HEK293T (cell line): ENCODE measurements at regions not wholly inside any gene's neighbourhood (a gene's known extent, or its start where the extent isn't known, plus 50 kb on each side); places are given as distances from the start of the nearest gene placed in this dataset.

Source experiments
- CTCF ChIA-PET: fragments of 350-600 bp; formaldehyde crosslinking; extraction: SDS; loops from one replicate; lab custom pipeline; 2021; ENCODE audit warnings: antibody characterized with exemption, inconsistent platforms; lab: Yijun Ruan, JAX
- POLR2A ChIA-PET: fragments of 350-600 bp; formaldehyde crosslinking; extraction: SDS; loops from one replicate; lab custom pipeline; 2020; ENCODE audit warnings: antibody characterized with exemption, inconsistent platforms; lab: Yijun Ruan, JAX
- DNase-seq: peaks from one replicate; pipeline ENCODE4 v3.0.0; 2012; ENCODE audit warnings: mixed read lengths; ENCODE audit errors: extremely low spot score
- ARNT ChIP-seq: fragments of 450-650 bp; IDR thresholded peaks from 2 replicates; pipeline ENCODE4 v1.6.1; 2017; ENCODE audit warnings: mild to moderate bottlenecking
- BHLHE40 ChIP-seq: fragments of 450-650 bp; IDR thresholded peaks from 2 replicates; pipeline ENCODE4 v1.6.1; 2016; ENCODE audit warnings: mild to moderate bottlenecking, moderate library complexity, borderline replicate concordance
- CTBP1 ChIP-seq: fragments of 450-650 bp; IDR thresholded peaks from 2 replicates; pipeline ENCODE4 v1.6.1; 2016; ENCODE audit warnings: borderline replicate concordance
- ELF4 ChIP-seq: fragments of 450-650 bp; IDR thresholded peaks from 2 replicates; pipeline ENCODE4 v1.6.1; 2017; ENCODE audit warnings: antibody characterized with exemption
- FOXA1 ChIP-seq: fragments of 450-650 bp; IDR thresholded peaks from 2 replicates; pipeline ENCODE4 v1.6.1; 2016; ENCODE audit warnings: mild to moderate bottlenecking
- FOXK2 ChIP-seq: fragments of 450-650 bp; IDR thresholded peaks from 2 replicates; pipeline ENCODE4 v1.6.1; 2016; ENCODE audit warnings: mild to moderate bottlenecking
- FOXM1 ChIP-seq: fragments of 450-650 bp; IDR thresholded peaks from 2 replicates; pipeline ENCODE4 v1.6.1; 2017; ENCODE audit warnings: mild to moderate bottlenecking, borderline replicate concordance
- HDGF ChIP-seq: fragments of 450-650 bp; IDR thresholded peaks from 2 replicates; pipeline ENCODE4 v1.6.1; 2017; ENCODE audit warnings: antibody characterized with exemption, borderline replicate concordance
- L3MBTL2 ChIP-seq: fragments of 450-650 bp; conservative IDR thresholded peaks from 2 replicates; pipeline ENCODE4 v1.6.1; 2016; ENCODE audit warnings: mild to moderate bottlenecking
- LEF1 ChIP-seq: fragments of 450-650 bp; IDR thresholded peaks from 2 replicates; pipeline ENCODE4 v1.6.1; 2017; ENCODE audit warnings: mild to moderate bottlenecking, borderline replicate concordance
- NFRKB ChIP-seq: fragments of 450-650 bp; IDR thresholded peaks from 2 replicates; pipeline ENCODE4 v1.6.1; 2016; ENCODE audit warnings: mild to moderate bottlenecking, moderate library complexity
- PKNOX1 ChIP-seq: fragments of 450-650 bp; IDR thresholded peaks from 2 replicates; pipeline ENCODE4 v1.6.1; 2016
- SP1 ChIP-seq: fragments of 450-650 bp; IDR thresholded peaks from 2 replicates; pipeline ENCODE4 v1.6.1; 2017
- SUZ12 ChIP-seq: fragments of 450-650 bp; IDR thresholded peaks from 2 replicates; pipeline ENCODE4 v1.6.1; 2016; ENCODE audit warnings: mild to moderate bottlenecking
- TARDBP ChIP-seq: fragments of 450-650 bp; IDR thresholded peaks from 2 replicates; pipeline ENCODE4 v1.6.1; 2016
- ZNF384 ChIP-seq: fragments of 450-650 bp; IDR thresholded peaks from 2 replicates; pipeline ENCODE4 v1.6.1; 2016

GRCh38 chr2:154537024-154537423, 161.5 kb upstream of the KCNJ3 start:
- ChIA-PET POLR2A (no interaction called here), CTCF (interaction anchor here (0.6 kb wide), 1 partner anchor 979 kb away, joined by 3 read pairs; no protein-coding TSS in a partner anchor)
- DNase-seq = no peak
- no peak for TF ChIP-seq BHLHE40

DNA sequence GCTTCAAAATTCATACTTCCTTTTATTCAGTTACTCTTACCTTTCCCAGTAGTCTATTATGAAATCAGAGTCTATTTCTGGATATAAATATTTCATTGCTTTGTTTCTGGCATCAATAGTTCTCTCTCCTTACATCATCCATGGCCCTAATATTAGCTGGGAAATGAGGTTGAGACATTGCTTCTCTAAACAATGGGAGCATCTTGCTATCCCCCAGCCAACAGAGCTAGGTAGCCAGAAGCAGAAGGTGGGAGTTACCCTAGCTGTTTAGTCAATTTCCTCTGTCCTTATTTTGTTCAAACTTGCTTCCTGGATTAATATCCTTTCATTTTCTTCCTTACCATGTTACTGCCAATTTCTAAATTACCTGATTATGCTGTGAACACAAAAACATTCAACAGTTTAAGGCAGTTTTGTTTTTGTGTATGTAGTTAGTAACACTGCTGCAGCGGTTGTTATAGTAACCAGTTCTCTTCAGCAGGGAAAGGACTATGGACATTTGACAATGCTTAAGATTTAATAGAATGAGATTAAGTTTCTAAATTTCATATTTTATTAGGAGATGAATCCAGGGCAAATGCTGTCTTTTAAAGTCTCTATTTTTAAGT, 160.5 kb upstream of the KCNJ3 start:
- ChIA-PET POLR2A (no interaction called here), CTCF (interaction anchor here (0.6 kb wide), 1 partner anchor 980 kb away, joined by 3 read pairs; no protein-coding TSS in a partner anchor)
- no peak for DNase-seq
- TF ChIP-seq FOXK2 (no peak), ZNF384 (no peak), L3MBTL2 (no peak)

GRCh38 chr2:154546341-154546740, 152.2 kb upstream of the KCNJ3 start:
- DNase-seq = no peak
- TF ChIP-seq CTBP1 (no peak), BHLHE40 (no peak), HDGF (no peak), ELF4 (no peak), L3MBTL2 (no peak), LEF1 (no peak), ZNF384 (no peak), SUZ12 (no peak), NFRKB (no peak), PKNOX1 (no peak), SP1 (no peak), FOXM1 (no peak), FOXA1 (no peak), FOXK2 (no peak), TARDBP (no peak)
- CTCF ChIA-PET = no interaction called here
- POLR2A ChIA-PET = no interaction called here

GRCh38 chr2:154549869-154550268, 148.6 kb upstream of the KCNJ3 start:
- no peak for DNase-seq
- TF ChIP-seq FOXM1 (no peak), FOXA1 (no peak), PKNOX1 (no peak), LEF1 (no peak), ELF4 (no peak), HDGF (no peak), CTBP1 (no peak), SP1 (no peak), NFRKB (no peak), BHLHE40 (no peak), ARNT (no peak), ZNF384 (no peak), SUZ12 (no peak), TARDBP (no peak)
- POLR2A ChIA-PET = no interaction called here
- CTCF ChIA-PET = no interaction called here

DNA sequence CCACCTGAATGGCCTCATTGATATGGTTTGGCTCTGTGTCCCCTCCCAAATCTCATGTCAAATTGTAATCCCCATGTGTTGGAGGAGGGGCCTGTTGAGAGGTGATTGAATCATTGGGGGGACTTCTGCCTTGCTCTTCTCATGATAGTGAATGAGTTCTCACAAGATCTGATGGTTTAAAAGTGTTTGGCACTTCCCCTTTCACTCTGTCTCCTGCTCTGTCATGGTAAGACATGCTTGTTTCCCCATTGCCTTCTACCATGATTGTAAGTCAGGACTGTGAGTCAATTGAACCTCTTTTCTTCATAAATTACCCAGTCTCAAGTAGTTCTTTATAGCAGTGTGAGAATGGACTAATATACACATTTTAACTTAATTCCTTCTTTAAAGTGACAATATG, 146.8 kb upstream of the KCNJ3 start:
- no peak for DNase-seq
- CTCF ChIA-PET = no interaction called here
- POLR2A ChIA-PET = no interaction called here
- TF ChIP-seq FOXM1 (no peak), ARNT (no peak), ZNF384 (no peak), SUZ12 (no peak), LEF1 (no peak)

DNA sequence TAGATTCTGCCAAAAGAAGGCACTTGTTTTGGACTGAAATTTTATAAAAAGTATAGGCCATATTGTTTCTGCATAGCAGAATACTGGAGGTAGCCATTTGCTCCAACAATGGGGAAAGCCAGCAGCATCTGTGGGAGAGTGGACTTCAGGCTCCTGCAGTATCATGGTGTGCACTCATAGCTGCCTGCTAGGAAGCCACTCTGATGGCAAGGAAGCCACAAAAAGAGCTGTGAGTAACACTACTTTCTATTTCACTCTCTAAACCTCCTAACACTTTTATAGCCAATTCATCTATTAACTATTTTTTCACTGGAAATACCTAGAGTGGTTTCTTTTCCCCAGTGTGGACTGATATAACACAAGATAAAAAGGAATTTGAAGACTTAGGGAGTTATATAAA, 144.4 kb upstream of the KCNJ3 start:
- ChIA-PET CTCF (no interaction called here), POLR2A (no interaction called here)
- DNase-seq = no peak
- no peak for TF ChIP-seq SP1
- TF ChIP-seq PKNOX1 = no peak
- no peak for TF ChIP-seq L3MBTL2
- TF ChIP-seq SUZ12 = no peak
- no peak for TF ChIP-seq CTBP1
- no peak for TF ChIP-seq LEF1
- no peak for TF ChIP-seq ELF4
- no peak for TF ChIP-seq HDGF
- TF ChIP-seq ARNT = no peak
- no peak for TF ChIP-seq FOXM1

DNA sequence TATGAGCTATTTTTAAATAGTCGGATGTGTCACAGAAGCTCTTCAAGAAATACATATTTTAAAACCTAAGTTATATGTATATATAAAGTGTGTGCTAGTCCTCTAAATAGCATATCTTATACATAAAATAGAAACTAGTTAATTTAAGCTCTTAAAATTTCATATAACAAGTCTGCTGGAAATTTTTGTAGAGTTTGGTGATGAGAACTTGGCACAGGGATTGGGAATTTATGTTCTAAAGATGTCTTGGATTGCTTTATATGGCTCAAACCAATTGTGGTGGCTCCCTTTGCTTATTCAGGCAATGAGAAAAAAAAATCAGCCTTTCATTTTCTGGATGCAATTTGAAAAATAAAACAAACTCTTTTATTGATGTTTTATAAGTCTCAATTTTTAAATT, 142.8 kb upstream of the KCNJ3 start:
- CTCF ChIA-PET = no interaction called here

More for the DNA sequence above, 142.8 kb upstream of the KCNJ3 start:
- TF ChIP-seq SUZ12 (no peak), PKNOX1 (no peak), FOXA1 (no peak), FOXK2 (no peak), BHLHE40 (no peak), NFRKB (no peak), ELF4 (no peak)
- DNase-seq = no peak
- POLR2A ChIA-PET = no interaction called here
